ENCODE measurements at regions not wholly inside any gene's neighbourhood (a gene's known extent, or its start where the extent isn't known, plus 50 kb on each side); places are given as distances from the start of the nearest gene placed in this dataset.
"Not testable (repeated sequence)": the region's sequence is repeated elsewhere in the genome, so short reads cannot be mapped to it uniquely, and the experiment has no call there.

DNA sequence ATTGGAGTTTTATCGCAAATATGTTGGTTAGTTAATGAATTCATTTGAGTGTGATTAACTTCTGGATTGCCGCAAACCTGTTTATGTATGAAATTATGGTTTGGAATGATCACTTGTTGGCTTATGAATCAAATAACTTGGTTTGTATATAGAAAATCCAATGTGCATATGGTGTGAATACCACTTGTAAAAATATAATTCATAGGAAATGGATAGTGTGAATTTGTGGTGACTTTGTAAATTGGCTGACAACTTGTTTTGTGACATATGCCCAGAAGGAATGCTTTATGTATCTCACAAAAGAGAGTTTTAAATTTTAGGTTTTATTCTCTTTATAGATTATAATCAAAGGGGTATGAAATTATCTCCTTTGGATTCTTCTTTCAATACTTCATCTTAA is 436.2 kb downstream of the EPHA5 start:
- CTCF ChIA-PET, result no interaction called here

DNA sequence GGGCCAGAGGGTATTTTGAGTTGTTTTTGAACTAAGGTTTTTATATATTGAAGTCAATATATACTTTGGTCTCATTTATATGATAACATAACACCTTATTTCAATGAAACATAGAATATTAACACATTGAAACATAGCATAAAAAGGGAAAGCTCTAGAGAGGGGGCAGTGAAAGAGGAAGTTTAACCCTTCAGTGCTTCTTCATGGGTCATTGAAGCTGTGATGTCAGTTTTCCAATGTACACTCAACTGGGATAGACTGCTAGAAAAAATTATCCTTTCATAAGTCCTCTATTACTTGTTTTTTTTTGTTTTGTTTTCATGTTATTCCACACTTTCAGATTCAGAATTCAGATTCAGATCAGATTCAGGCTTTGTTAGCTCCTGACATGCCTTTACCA is 442.7 kb downstream of the EPHA5 start:
- POLR2A ChIA-PET (ENCODE audit: low non-redundant PET), result no interaction called here
- TF ChIP-seq, protein P1, sequence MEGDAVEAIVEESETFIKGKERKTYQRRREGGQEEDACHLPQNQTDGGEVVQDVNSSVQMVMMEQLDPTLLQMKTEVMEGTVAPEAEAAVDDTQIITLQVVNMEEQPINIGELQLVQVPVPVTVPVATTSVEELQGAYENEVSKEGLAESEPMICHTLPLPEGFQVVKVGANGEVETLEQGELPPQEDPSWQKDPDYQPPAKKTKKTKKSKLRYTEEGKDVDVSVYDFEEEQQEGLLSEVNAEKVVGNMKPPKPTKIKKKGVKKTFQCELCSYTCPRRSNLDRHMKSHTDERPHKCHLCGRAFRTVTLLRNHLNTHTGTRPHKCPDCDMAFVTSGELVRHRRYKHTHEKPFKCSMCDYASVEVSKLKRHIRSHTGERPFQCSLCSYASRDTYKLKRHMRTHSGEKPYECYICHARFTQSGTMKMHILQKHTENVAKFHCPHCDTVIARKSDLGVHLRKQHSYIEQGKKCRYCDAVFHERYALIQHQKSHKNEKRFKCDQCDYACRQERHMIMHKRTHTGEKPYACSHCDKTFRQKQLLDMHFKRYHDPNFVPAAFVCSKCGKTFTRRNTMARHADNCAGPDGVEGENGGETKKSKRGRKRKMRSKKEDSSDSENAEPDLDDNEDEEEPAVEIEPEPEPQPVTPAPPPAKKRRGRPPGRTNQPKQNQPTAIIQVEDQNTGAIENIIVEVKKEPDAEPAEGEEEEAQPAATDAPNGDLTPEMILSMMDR (conservative IDR thresholded peaks at IDR 0.05; ENCODE audit: low read depth), result no peak

More for the DNA sequence above, 436.2 kb downstream of the EPHA5 start:
- TF ChIP-seq, protein P1 (conservative IDR thresholded peaks at IDR 0.05; ENCODE audit: low read depth), result no peak
- POLR2A ChIA-PET (ENCODE audit: low non-redundant PET), result no interaction called here
- no peak overlapping the region for H3K27ac ChIP-seq
- DNase-seq (ENCODE audit: low spot score), result no peak

DNA sequence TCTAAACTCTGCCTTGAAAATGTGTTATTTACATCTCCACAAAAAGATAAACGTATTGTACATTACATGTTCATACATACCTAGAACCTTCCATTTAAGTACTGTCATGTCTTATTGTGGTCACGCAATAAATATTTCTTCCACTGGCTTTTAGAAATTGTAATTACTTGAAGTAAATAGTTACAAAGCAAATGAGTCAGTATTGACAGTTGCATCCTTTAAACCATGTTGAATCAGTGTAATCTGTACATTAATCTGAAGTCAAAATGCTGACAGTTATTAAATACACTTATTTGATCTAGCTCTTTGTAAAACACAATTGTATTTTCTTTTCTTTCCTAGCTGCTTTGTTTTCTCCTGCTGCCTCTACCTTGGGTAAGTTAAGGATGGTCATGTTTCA is 446.7 kb downstream of the EPHA5 start:
- POLR2A ChIA-PET (ENCODE audit: low non-redundant PET), result no interaction called here
- CTCF ChIA-PET, result no interaction called here
- no peak overlapping the region for H3K27ac ChIP-seq
- no peak for DNase-seq (ENCODE audit: low spot score)
- TF ChIP-seq, protein P1 (conservative IDR thresholded peaks at IDR 0.05; ENCODE audit: low read depth), result no peak

More for the DNA sequence above, 442.7 kb downstream of the EPHA5 start:
- DNase-seq (ENCODE audit: low spot score), result no peak
- CTCF ChIA-PET, result no interaction called here
- H3K27ac ChIP-seq, result no peak overlapping the region

DNA sequence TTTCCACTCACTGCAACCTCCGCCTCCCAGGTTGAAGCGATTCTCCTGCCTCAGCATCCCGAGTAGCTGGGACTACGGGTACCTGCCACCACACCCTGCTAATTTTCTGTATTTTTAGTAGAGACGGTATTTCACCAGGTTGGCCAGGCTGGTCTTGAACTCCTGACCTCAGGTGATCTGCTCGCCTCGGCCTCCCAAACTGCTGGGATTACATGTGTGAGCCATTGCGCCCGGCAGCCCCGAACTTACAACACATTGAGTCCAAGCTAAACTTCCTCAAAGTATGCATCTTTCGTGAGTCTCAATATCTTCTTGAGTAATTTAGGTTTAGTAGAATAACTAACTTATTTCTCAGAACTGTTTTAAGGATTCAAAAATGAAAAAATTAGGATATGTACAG is 447.2 kb downstream of the EPHA5 start:
- CTCF ChIA-PET; H3K27ac ChIP-seq; DNase-seq (ENCODE audit: low spot score); POLR2A ChIA-PET (ENCODE audit: low non-redundant PET): not testable (repeated sequence)

DNA sequence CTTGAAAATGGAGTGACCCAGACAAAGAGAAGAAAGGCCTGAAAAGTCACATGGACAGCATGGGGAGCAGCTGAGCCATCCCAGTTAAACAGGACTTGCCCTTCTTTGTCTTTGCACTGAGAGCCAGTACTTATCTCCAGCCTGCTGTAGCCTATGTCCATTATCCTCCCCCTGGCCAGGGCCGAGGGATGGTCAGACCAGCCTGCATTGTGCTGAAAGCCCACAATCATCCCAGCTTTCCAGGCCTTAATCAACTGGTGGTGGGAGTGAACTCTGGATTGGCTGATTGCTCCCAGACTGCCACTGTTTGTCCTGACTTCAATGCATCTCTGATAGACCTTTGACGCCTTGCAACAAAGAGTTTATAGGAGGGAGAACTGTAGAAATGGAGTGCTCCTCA is 453.1 kb downstream of the EPHA5 start:
- POLR2A ChIA-PET (ENCODE audit: low non-redundant PET), result no interaction called here
- no peak overlapping the region for H3K27ac ChIP-seq
- TF ChIP-seq, protein P1 (conservative IDR thresholded peaks at IDR 0.05; ENCODE audit: low read depth), result no peak
- CTCF ChIA-PET, result no interaction called here
- no peak for DNase-seq (ENCODE audit: low spot score)

DNA sequence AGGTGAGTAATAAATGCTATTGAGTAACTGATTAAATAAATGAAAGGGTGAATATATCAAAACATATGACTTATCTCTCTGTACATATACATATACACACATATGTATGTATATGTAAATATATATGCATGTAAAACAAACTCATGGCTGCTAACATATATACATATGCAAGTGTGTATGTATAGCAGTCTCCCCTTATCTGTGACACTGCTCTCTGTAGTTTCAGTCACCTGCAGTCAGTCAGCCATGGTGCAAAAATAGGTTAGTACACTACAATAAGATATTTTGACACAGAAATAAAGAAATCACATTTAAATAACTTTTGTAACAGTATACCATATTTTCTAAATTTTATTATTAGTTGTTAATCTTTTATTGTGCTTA is 467.4 kb downstream of the EPHA5 start:
- POLR2A ChIA-PET (ENCODE audit: low non-redundant PET), result no interaction called here
- TF ChIP-seq, protein P1 (conservative IDR thresholded peaks at IDR 0.05; ENCODE audit: low read depth), result no peak
- CTCF ChIA-PET, result no interaction called here
- no peak for DNase-seq (ENCODE audit: low spot score)
- no peak overlapping the region for H3K27ac ChIP-seq

DNA sequence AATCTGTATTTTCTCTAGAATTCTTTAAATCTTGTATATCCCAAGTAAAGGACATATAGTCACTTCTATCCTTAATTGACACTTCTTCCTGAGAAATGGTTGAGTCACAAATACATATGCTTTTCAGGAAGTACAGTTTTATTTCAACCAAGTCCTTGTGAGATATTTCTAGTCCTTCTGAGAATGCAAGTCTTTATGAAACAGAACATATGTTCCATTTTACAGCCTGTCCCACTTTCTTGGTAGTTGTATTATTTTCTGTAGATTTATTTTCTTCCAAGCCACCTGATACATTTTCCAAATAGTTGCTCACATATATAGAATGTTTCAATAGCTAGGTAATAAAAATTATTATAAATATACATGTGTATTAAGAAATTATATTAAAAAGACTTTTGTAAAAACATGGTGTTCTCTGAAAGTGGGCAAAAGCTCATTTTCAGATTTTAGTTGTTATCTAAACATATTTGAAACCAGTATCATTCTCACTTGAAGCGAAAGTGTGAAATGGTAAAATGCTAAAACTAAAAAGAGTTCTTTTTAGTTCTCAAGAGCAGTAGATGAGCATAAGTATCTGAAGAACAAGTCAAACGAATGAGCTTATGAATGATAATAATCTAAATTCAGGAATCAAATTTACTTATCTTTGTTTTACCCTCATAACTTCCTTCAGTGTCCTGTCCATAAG is 468.0 kb downstream of the EPHA5 start:
- H3K27ac ChIP-seq, result no peak overlapping the region
- TF ChIP-seq, protein P1 (conservative IDR thresholded peaks at IDR 0.05; ENCODE audit: low read depth), result no peak
- ChIA-PET CTCF (interaction anchor here (0.6 kb wide), 1 partner anchor 804 kb away, joined by 3 read pairs; no protein-coding TSS in a partner anchor), POLR2A (ENCODE audit: low non-redundant PET) (no interaction called here)
- no peak for DNase-seq (ENCODE audit: low spot score)

All from RWPE1 (cell line).